ENCODE measurements at regions not wholly inside any gene's neighbourhood (a gene's known extent, or its start where the extent isn't known, plus 50 kb on each side); places are given as distances from the start of the nearest gene placed in this dataset.

GRCh38 chr5:155938051-155938450 lies 388.9 kb upstream of the SGCD start:
- H3K4me1 ChIP-seq: no peaks in the 10 kb centered on the region
- TF ChIP-seq, protein P1, sequence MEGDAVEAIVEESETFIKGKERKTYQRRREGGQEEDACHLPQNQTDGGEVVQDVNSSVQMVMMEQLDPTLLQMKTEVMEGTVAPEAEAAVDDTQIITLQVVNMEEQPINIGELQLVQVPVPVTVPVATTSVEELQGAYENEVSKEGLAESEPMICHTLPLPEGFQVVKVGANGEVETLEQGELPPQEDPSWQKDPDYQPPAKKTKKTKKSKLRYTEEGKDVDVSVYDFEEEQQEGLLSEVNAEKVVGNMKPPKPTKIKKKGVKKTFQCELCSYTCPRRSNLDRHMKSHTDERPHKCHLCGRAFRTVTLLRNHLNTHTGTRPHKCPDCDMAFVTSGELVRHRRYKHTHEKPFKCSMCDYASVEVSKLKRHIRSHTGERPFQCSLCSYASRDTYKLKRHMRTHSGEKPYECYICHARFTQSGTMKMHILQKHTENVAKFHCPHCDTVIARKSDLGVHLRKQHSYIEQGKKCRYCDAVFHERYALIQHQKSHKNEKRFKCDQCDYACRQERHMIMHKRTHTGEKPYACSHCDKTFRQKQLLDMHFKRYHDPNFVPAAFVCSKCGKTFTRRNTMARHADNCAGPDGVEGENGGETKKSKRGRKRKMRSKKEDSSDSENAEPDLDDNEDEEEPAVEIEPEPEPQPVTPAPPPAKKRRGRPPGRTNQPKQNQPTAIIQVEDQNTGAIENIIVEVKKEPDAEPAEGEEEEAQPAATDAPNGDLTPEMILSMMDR (IDR thresholded peaks at IDR 0.05): no peak
- TF ChIP-seq POLR2A (IDR thresholded peaks at IDR 0.05) (no peak), POLR2AphosphoS5 (IDR thresholded peaks at IDR 0.05) (no peak)
- no peaks in the 10 kb centered on the region for H3K9me3 ChIP-seq
- H3K27ac ChIP-seq: no peak overlapping the region
- no peak for DNase-seq (ENCODE audit: low spot score in 2 of 2)
- H3K4me3 ChIP-seq: no peak overlapping the region
- intact Hi-C loops (cut with DNase I; ENCODE audit: low total_unique reads): no loop called here
- H3K36me3 ChIP-seq: no peaks in the 10 kb centered on the region
- no peaks in the 10 kb centered on the region for H3K27me3 ChIP-seq

- Histone ChIP-seq H3K27me3 (no peaks in the 10 kb centered on the region), H3K9me3 (no peaks in the 10 kb centered on the region), H3K4me3 (no peak overlapping the region), H3K4me1 (no peaks in the 10 kb centered on the region), H3K36me3 (no peaks in the 10 kb centered on the region), H3K27ac (no peak overlapping the region)
- intact Hi-C loops (cut with DNase I; ENCODE audit: low total_unique reads): loop anchor here (2.0 to 5.0 kb wide), 2 partner anchors 35 to 504 kb away; no protein-coding TSS in a partner anchor
- TF ChIP-seq, protein P1 (IDR thresholded peaks at IDR 0.05): no peak
- TF ChIP-seq POLR2AphosphoS5 (IDR thresholded peaks at IDR 0.05): no peak
- TF ChIP-seq POLR2A (IDR thresholded peaks at IDR 0.05): no peak
- DNase-seq (ENCODE audit: low spot score in 2 of 2): no peak
These were observed 385.6 kb upstream of the SGCD start for GRCh38 chr5:155941340-155941739.

- Histone ChIP-seq H3K9me3 (no peaks in the 10 kb centered on the region), H3K27me3 (no peaks in the 10 kb centered on the region), H3K4me3 (no peak overlapping the region), H3K4me1 (no peaks in the 10 kb centered on the region), H3K27ac (no peak overlapping the region), H3K36me3 (no peaks in the 10 kb centered on the region)
- DNase-seq (ENCODE audit: low spot score in 2 of 2): no peak
- intact Hi-C loops (cut with DNase I; ENCODE audit: low total_unique reads): loop anchor here (5.0 kb wide), 1 partner anchor 506 kb away; no protein-coding TSS in a partner anchor
- no peak for TF ChIP-seq POLR2A (IDR thresholded peaks at IDR 0.05)
- TF ChIP-seq, protein P1 (IDR thresholded peaks at IDR 0.05): peak in 2 of 3 donors; percentile 41 to 58
These were observed 383.2 kb upstream of the SGCD start for GRCh38 chr5:155943516-155944407.

GRCh38 chr5:155947394-155948062 lies 379.4 kb upstream of the SGCD start:
- Histone ChIP-seq H3K27me3 (no peaks in the 10 kb centered on the region), H3K27ac (no peak overlapping the region), H3K36me3 (no peaks in the 10 kb centered on the region), H3K4me3 (no peak overlapping the region), H3K4me1 (no peaks in the 10 kb centered on the region), H3K9me3 (no peaks in the 10 kb centered on the region)
- DNase-seq (ENCODE audit: low spot score in 2 of 2): no peak
- TF ChIP-seq, protein P1 (IDR thresholded peaks at IDR 0.05): no peak
- no peak for TF ChIP-seq POLR2A (IDR thresholded peaks at IDR 0.05)
- TF ChIP-seq POLR2AphosphoS5 (IDR thresholded peaks at IDR 0.05): no peak
- intact Hi-C loops (cut with DNase I; ENCODE audit: low total_unique reads): no loop called here

- Histone ChIP-seq H3K27ac (no peak overlapping the region), H3K27me3 (no peaks in the 10 kb centered on the region), H3K9me3 (no peaks in the 10 kb centered on the region), H3K36me3 (no peaks in the 10 kb centered on the region), H3K4me1 (no peaks in the 10 kb centered on the region), H3K4me3 (no peak overlapping the region)
- intact Hi-C loops (cut with DNase I; ENCODE audit: low total_unique reads): no loop called here
- TF ChIP-seq POLR2AphosphoS5 (IDR thresholded peaks at IDR 0.05) (no peak), POLR2A (IDR thresholded peaks at IDR 0.05) (no peak)
- TF ChIP-seq, protein P1 (IDR thresholded peaks at IDR 0.05): no peak
- no peak for DNase-seq (ENCODE audit: low spot score in 2 of 2)
These were observed 378.4 kb upstream of the SGCD start for GRCh38 chr5:155948576-155948975.
